H9 (cell line): ENCODE measurements at regions not wholly inside any gene's neighbourhood (a gene's known extent, or its start where the extent isn't known, plus 50 kb on each side); places are given as distances from the start of the nearest gene placed in this dataset.

Experiments used
- DNase-seq: peaks from one replicate; pipeline ENCODE4 v3.0.0-alpha.2; 2017
- H2AFZ ChIP-seq: one replicate; pipeline ENCODE4 v1.6.1; 2013; ENCODE audit warnings: mild to moderate bottlenecking, low read length, control low read depth, moderate library complexity
- H2AK5ac ChIP-seq: 2 replicates; pipeline ENCODE4 v1.6.1; 2013; ENCODE audit warnings: low read length, control low read depth, mixed read lengths; ENCODE audit not compliant: insufficient read length
- H2BK120ac ChIP-seq: one replicate; pipeline ENCODE4 v1.6.1; 2013; ENCODE audit warnings: low read depth, mild to moderate bottlenecking, low read length, control low read depth, inconsistent platforms; ENCODE audit not compliant: poor library complexity, severe bottlenecking
- H2BK12ac ChIP-seq: 2 replicates; pipeline ENCODE4 v1.6.1; 2013; ENCODE audit warnings: low read length, control low read depth, mixed read lengths, low read depth; ENCODE audit not compliant: insufficient read length
- H2BK15ac ChIP-seq: 2 replicates; pipeline ENCODE4 v1.6.1; 2013; ENCODE audit warnings: low read depth, low read length, control low read depth
- H2BK20ac ChIP-seq: one replicate; pipeline ENCODE4 v1.6.1; 2013; ENCODE audit warnings: low read depth, mild to moderate bottlenecking, low read length, control low read depth, inconsistent platforms; ENCODE audit not compliant: poor library complexity, severe bottlenecking
- H2BK5ac ChIP-seq: 2 replicates; pipeline ENCODE4 v1.6.1; 2013; ENCODE audit warnings: low read length, control low read depth, mixed read lengths; ENCODE audit not compliant: insufficient read length
- H3K14ac ChIP-seq: 2 replicates; pipeline ENCODE4 v1.6.1; 2013; ENCODE audit warnings: low read length, control low read depth; ENCODE audit not compliant: insufficient read depth
- H3K18ac ChIP-seq: 2 replicates; pipeline ENCODE4 v1.6.1; 2013; ENCODE audit warnings: low read depth, mild to moderate bottlenecking, mixed read lengths, low read length, control low read depth; ENCODE audit not compliant: insufficient read length
- H3K23ac ChIP-seq: 2 replicates; pipeline ENCODE4 v1.6.1; 2013; ENCODE audit warnings: low read length, control low read depth, mixed read lengths, low read depth; ENCODE audit not compliant: insufficient read length
- H3K23me2 ChIP-seq: 2 replicates; pipeline ENCODE4 v1.6.1; 2013; ENCODE audit warnings: low read depth, mild to moderate bottlenecking, mixed read lengths, low read length, control low read depth; ENCODE audit not compliant: insufficient read length, poor library complexity, severe bottlenecking
- H3K27ac ChIP-seq: 2 replicates; pipeline ENCODE4 v1.5.1; 2013; ENCODE audit warnings: low read length, control low read depth, mixed read lengths, low read depth; ENCODE audit not compliant: insufficient read length
- H3K27me3 ChIP-seq: 2 replicates; pipeline ENCODE4 v1.6.1; 2013; ENCODE audit warnings: low read length, control low read depth, inconsistent platforms; ENCODE audit not compliant: insufficient read depth
- H3K4ac ChIP-seq: 2 replicates; pipeline ENCODE4 v1.6.1; 2013; ENCODE audit warnings: low read depth, mild to moderate bottlenecking, control low read depth, inconsistent platforms, low read length, moderate library complexity
- H3K4me1 ChIP-seq: 2 replicates; pipeline ENCODE4 v1.6.1; 2013; ENCODE audit warnings: low read length, control low read depth, inconsistent platforms; ENCODE audit not compliant: insufficient read depth
- H3K4me2 ChIP-seq: 2 replicates; pipeline ENCODE4 v1.6.1; 2013; ENCODE audit warnings: low read length, control low read depth, mixed read lengths; ENCODE audit not compliant: insufficient read length, insufficient read depth
- H3K56ac ChIP-seq: 2 replicates; pipeline ENCODE4 v1.6.1; 2013; ENCODE audit warnings: low read depth, mild to moderate bottlenecking, mixed read lengths, low read length, control low read depth; ENCODE audit not compliant: insufficient read length
- H3K79me1 ChIP-seq: 2 replicates; pipeline ENCODE4 v1.6.1; 2013; ENCODE audit warnings: low read depth, mild to moderate bottlenecking, moderate library complexity, low read length, control low read depth, inconsistent platforms; ENCODE audit not compliant: insufficient read depth, poor library complexity, severe bottlenecking
- H3K79me2 ChIP-seq: 2 replicates; pipeline ENCODE4 v1.6.1; 2013; ENCODE audit warnings: low read length, control low read depth, inconsistent platforms; ENCODE audit not compliant: insufficient read depth
- H3K9ac ChIP-seq: 2 replicates; pipeline ENCODE4 v1.6.1; 2013; ENCODE audit warnings: low read length, control low read depth, mixed read lengths; ENCODE audit not compliant: insufficient read length; ENCODE audit errors: extremely low read depth
- H3K9me3 ChIP-seq: one replicate; pipeline ENCODE4 v1.6.1; 2013; ENCODE audit warnings: low read depth, low read length, inconsistent platforms; ENCODE audit not compliant: control insufficient read depth
- H3T11ph ChIP-seq: one replicate; pipeline ENCODE4 v1.6.1; 2013; ENCODE audit warnings: mild to moderate bottlenecking, low read length, control low read depth, inconsistent platforms
- H4K20me1 ChIP-seq: one replicate; pipeline ENCODE4 v1.6.1; 2013; ENCODE audit not compliant: control insufficient read depth, insufficient read length, insufficient read depth
- H4K5ac ChIP-seq: 2 replicates; pipeline ENCODE4 v1.6.1; 2013; ENCODE audit warnings: low read depth, mild to moderate bottlenecking, mixed read lengths, low read length, control low read depth; ENCODE audit not compliant: insufficient read length
- H4K8ac ChIP-seq: replicated peaks from 2 replicates; pipeline ENCODE4 v1.6.1; 2013; ENCODE audit warnings: low read length, control low read depth, mixed read lengths, low read depth; ENCODE audit not compliant: insufficient read length
- H4K91ac ChIP-seq: 2 replicates; pipeline ENCODE4 v1.6.1; 2013; ENCODE audit warnings: low read depth, mild to moderate bottlenecking, moderate library complexity, mixed read lengths, low read length, control low read depth; ENCODE audit not compliant: insufficient read length
- H3K27ac Mint-ChIP-seq, 3 experiments: 2 replicates in 2 of 3; 3 replicates in 1 of 3; pipeline ENCODE4 v1.8.0; 2020 to 2021; ENCODE audit warnings: mixed read lengths in 3 of 3, mild to moderate bottlenecking in 1 of 3, moderate library complexity in 1 of 3
- H3K27me3 Mint-ChIP-seq: 2 replicates; pipeline ENCODE4 v1.8.0; 2021; ENCODE audit warnings: low read depth, mild to moderate bottlenecking, moderate library complexity, mixed read lengths
- H3K36me3 Mint-ChIP-seq, 3 experiments: 2 replicates in 2 of 3; 3 replicates in 1 of 3; pipeline ENCODE4 v1.8.0; 2020 to 2021; ENCODE audit warnings: low read depth in 3 of 3, mixed read lengths in 3 of 3; ENCODE audit not compliant: insufficient read depth in 1 of 3
- H3K4me1 Mint-ChIP-seq, 2 experiments: 2 replicates each; pipeline ENCODE4 v1.8.0; 2020; ENCODE audit warnings: mixed read lengths in 2 of 2
- H3K4me3 Mint-ChIP-seq, 2 experiments: 2 replicates in 1 of 2; 3 replicates in 1 of 2; pipeline ENCODE4 v1.8.0; 2020 to 2021; ENCODE audit warnings: mild to moderate bottlenecking in 2 of 2, mixed read lengths in 2 of 2, moderate library complexity in 1 of 2
- H3K9me3 Mint-ChIP-seq, 2 experiments: 2 replicates in 1 of 2; 3 replicates in 1 of 2; pipeline ENCODE4 v1.8.0; 2020; ENCODE audit warnings: mild to moderate bottlenecking in 2 of 2, mixed read lengths in 2 of 2, moderate library complexity in 1 of 2
- WGBS: extraction: QIAGEN DNeasy Blood & Tissue Kit; methylation state at CpG from one replicate; pipeline ENCODE4 v1.1.7; 2013; ENCODE audit warnings: missing lambda C conversion rate, low lambda C conversion rate, mixed read lengths; ENCODE audit not compliant: insufficient read length; ENCODE audit errors: extremely low coverage; 5-methylcytosine and 5-hydroxymethylcytosine counted together
- TF ChIP-seq, protein P1 (sequence below): fragments of 200-600 bp; sonication (generic); conservative IDR thresholded peaks from 3 replicates; pipeline ENCODE4 v1.8.0; 2021; ENCODE audit warnings: antibody characterized with exemption, mild to moderate bottlenecking

DNA sequence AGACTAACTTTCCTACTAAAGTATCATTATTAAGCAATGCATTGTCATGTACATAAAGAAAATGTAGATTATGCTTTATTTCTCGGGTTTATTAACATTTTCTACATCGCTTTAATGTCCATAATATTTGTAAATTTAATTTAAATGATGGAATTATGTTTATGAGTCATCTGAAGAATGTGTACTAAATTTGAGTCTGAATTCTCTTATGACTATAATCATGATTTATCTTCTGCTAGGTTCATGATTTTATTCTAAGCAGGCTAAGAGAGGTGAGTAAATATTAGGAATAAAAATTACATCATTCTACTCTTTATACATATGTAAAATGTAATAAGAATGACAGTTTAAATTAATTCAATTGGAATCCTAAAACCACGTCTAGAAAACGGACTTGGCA, 206.3 kb upstream of the NOL4 start:
- H3K4me3 Mint-ChIP-seq, result no peak overlapping the region
- no CpG with 5 or more reads among the region's 4 CpGs for WGBS

More for the DNA sequence above, 206.3 kb upstream of the NOL4 start:
- no peak overlapping the region for H4K8ac ChIP-seq
- H4K20me1 ChIP-seq, result no peaks in the 10 kb centered on the region
- H3T11ph ChIP-seq, result no peak overlapping the region
- no peak overlapping the region for H3K4ac ChIP-seq
- H3K27me3 ChIP-seq, result no peaks in the 10 kb centered on the region
- H3K27ac ChIP-seq, result no peak overlapping the region
- peaks cover 25% of the 10 kb centered on the region in 2 experiments for H3K4me1 Mint-ChIP-seq
- H3K27ac Mint-ChIP-seq, result no peak overlapping the region
- H3K79me2 ChIP-seq, result no peaks in the 10 kb centered on the region
- H2BK12ac ChIP-seq, result no peak overlapping the region
- H3K23ac ChIP-seq, result no peak overlapping the region
- no peak overlapping the region for H4K91ac ChIP-seq
- no peaks in the 10 kb centered on the region for H3K23me2 ChIP-seq
- no peak overlapping the region for H2AK5ac ChIP-seq
- no peak overlapping the region for H3K4me2 ChIP-seq
- H3K9me3 Mint-ChIP-seq, result peaks cover 17 to 19% of the 10 kb centered on the region in 2 experiments
- H3K36me3 Mint-ChIP-seq, result peaks cover 15 to 29% (median 15%) of the 10 kb centered on the region in 3 experiments
- H3K27me3 Mint-ChIP-seq, result peaks cover under 1% of the 10 kb centered on the region
- H2BK5ac ChIP-seq, result no peak overlapping the region
- no peaks in the 10 kb centered on the region for H3K79me1 ChIP-seq
- H2BK120ac ChIP-seq, result no peak overlapping the region
- no peak overlapping the region for H2AFZ ChIP-seq
- H3K56ac ChIP-seq, result no peak overlapping the region
- no peak overlapping the region for H3K14ac ChIP-seq
- no peak for DNase-seq
- no peak overlapping the region for H3K9ac ChIP-seq
- no peak overlapping the region for H2BK15ac ChIP-seq
- H3K9me3 ChIP-seq, result peaks cover 12% of the 10 kb centered on the region
- H3K18ac ChIP-seq, result no peak overlapping the region
- TF ChIP-seq, protein P1, sequence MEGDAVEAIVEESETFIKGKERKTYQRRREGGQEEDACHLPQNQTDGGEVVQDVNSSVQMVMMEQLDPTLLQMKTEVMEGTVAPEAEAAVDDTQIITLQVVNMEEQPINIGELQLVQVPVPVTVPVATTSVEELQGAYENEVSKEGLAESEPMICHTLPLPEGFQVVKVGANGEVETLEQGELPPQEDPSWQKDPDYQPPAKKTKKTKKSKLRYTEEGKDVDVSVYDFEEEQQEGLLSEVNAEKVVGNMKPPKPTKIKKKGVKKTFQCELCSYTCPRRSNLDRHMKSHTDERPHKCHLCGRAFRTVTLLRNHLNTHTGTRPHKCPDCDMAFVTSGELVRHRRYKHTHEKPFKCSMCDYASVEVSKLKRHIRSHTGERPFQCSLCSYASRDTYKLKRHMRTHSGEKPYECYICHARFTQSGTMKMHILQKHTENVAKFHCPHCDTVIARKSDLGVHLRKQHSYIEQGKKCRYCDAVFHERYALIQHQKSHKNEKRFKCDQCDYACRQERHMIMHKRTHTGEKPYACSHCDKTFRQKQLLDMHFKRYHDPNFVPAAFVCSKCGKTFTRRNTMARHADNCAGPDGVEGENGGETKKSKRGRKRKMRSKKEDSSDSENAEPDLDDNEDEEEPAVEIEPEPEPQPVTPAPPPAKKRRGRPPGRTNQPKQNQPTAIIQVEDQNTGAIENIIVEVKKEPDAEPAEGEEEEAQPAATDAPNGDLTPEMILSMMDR, result no peak
- no peak overlapping the region for H4K5ac ChIP-seq
- H2BK20ac ChIP-seq, result no peak overlapping the region
- H3K4me1 ChIP-seq, result no peaks in the 10 kb centered on the region
